Fibroblast of lung (primary cell): ENCODE measurements at regions not wholly inside any gene's neighbourhood (a gene's known extent, or its start where the extent isn't known, plus 50 kb on each side); places are given as distances from the start of the nearest gene placed in this dataset.

Experiments used
- DNase-seq, 2 donors: peaks; one replicate each; pipeline versions ENCODE4 v3.0.0 to v3.0.0-alpha.2; 2010; ENCODE audit warnings: low read depth in 2 of 2
- H2AFZ ChIP-seq: 2 replicates; pipeline ENCODE4 v1.5.1; 2012; ENCODE audit warnings: low read length, control low read depth, inconsistent platforms
- H3K27ac ChIP-seq: 2 replicates; pipeline ENCODE4 v1.5.1; 2011; ENCODE audit warnings: low read length, control low read depth; ENCODE audit not compliant: insufficient read depth
- H3K27me3 ChIP-seq: 2 replicates; pipeline ENCODE4 v1.5.1; 2011; ENCODE audit warnings: mild to moderate bottlenecking, low read length; ENCODE audit not compliant: control insufficient read depth, insufficient read depth
- H3K36me3 ChIP-seq: 2 replicates; pipeline ENCODE4 v1.5.1; 2011; ENCODE audit warnings: low read length; ENCODE audit not compliant: control insufficient read depth, insufficient read depth
- H3K4me1 ChIP-seq: 2 replicates; pipeline ENCODE4 v1.5.1; 2011; ENCODE audit warnings: low read length; ENCODE audit not compliant: control insufficient read depth, insufficient read depth; ENCODE audit errors: extremely low read depth
- H3K4me2 ChIP-seq: 2 replicates; pipeline ENCODE4 v1.5.1; 2011; ENCODE audit warnings: low read length, control low read depth; ENCODE audit not compliant: insufficient read depth; ENCODE audit errors: extremely low read depth
- H3K4me3 ChIP-seq, 4 experiments: fragments of 200-600 bp in 1 of 4; sonication (generic) in 1 of 4; replicated peaks in 1 of 4; 2 replicates each; pipeline ENCODE4 v1.5.1; 2011 to 2016; ENCODE audit warnings: low read length in 4 of 4, low read depth in 3 of 4, mild to moderate bottlenecking in 3 of 4, control low read depth in 2 of 4, inconsistent platforms in 1 of 4, mixed read lengths in 1 of 4; ENCODE audit not compliant: insufficient read depth in 1 of 4; ENCODE audit errors: control extremely low read depth in 1 of 4
- H3K79me2 ChIP-seq: 2 replicates; pipeline ENCODE4 v1.5.1; 2012; ENCODE audit warnings: mild to moderate bottlenecking, low read length, inconsistent platforms; ENCODE audit not compliant: control insufficient read depth, insufficient read depth
- H3K9ac ChIP-seq: 2 replicates; pipeline ENCODE4 v1.5.1; 2011; ENCODE audit warnings: mild to moderate bottlenecking, low read length, control low read depth; ENCODE audit not compliant: insufficient read depth
- H3K9me3 ChIP-seq: 2 replicates; pipeline ENCODE4 v1.5.1; 2012; ENCODE audit warnings: low read depth, low read length; ENCODE audit not compliant: control insufficient read depth, insufficient read depth
- H4K20me1 ChIP-seq: 2 replicates; pipeline ENCODE4 v1.5.1; 2011; ENCODE audit warnings: low read length; ENCODE audit not compliant: control insufficient read depth, insufficient read depth; ENCODE audit errors: extremely low read depth
- CTCF ChIP-seq, 2 donors: IDR thresholded peaks in 1 of 2; conservative IDR thresholded peaks in 1 of 2; 1 replicate in 1 of 2; 2 replicates in 1 of 2; pipeline ENCODE4 v1.5.1; 2011 to 2012; ENCODE audit warnings: low read length in 2 of 2, control low read depth in 1 of 2, inconsistent platforms in 1 of 2, low read depth in 1 of 2, mild to moderate bottlenecking in 1 of 2
- EZH2 ChIP-seq: IDR thresholded peaks from 2 replicates; pipeline ENCODE4 v1.5.1; 2012; ENCODE audit warnings: low read length, control low read depth, mild to moderate bottlenecking; ENCODE audit errors: missing control alignments

GRCh38 chr3:118682921-118683320, 351.7 kb downstream of the IGSF11 start:
- no peak overlapping the region for H3K4me2 ChIP-seq
- no peaks in the 10 kb centered on the region for H3K36me3 ChIP-seq
- no peaks in the 10 kb centered on the region for H3K79me2 ChIP-seq
- H3K27me3 ChIP-seq, result no peaks in the 10 kb centered on the region
- no peak overlapping the region for H3K9ac ChIP-seq
- H3K4me1 ChIP-seq, result no peaks in the 10 kb centered on the region
- no peaks in the 10 kb centered on the region for H4K20me1 ChIP-seq
- H3K4me3 ChIP-seq, result no peak overlapping the region
- TF ChIP-seq CTCF (conservative IDR thresholded peaks at IDR 0.05 in 1 of 2, IDR thresholded peaks at IDR 0.05 in 1 of 2; ENCODE audit: low read depth in 1 of 2, low read length in 2 of 2) (no peak), EZH2 (no peak)
- H3K27ac ChIP-seq, result no peak overlapping the region
- no peak overlapping the region for H2AFZ ChIP-seq
- H3K9me3 ChIP-seq, result no peaks in the 10 kb centered on the region
- DNase-seq, result peak in 1 of 2 donors; percentile 26

- Histone ChIP-seq H4K20me1 (no peaks in the 10 kb centered on the region), H3K4me1 (no peaks in the 10 kb centered on the region), H3K79me2 (no peaks in the 10 kb centered on the region), H2AFZ (no peak overlapping the region), H3K36me3 (no peaks in the 10 kb centered on the region), H3K9ac (no peak overlapping the region), H3K27me3 (no peaks in the 10 kb centered on the region), H3K27ac (no peak overlapping the region), H3K4me2 (no peak overlapping the region), H3K9me3 (no peaks in the 10 kb centered on the region), H3K4me3 (no peak overlapping the region)
- no peak for DNase-seq
- no peak for TF ChIP-seq EZH2
- no peak for TF ChIP-seq CTCF (conservative IDR thresholded peaks at IDR 0.05 in 1 of 2, IDR thresholded peaks at IDR 0.05 in 1 of 2; ENCODE audit: low read depth in 1 of 2, low read length in 2 of 2)
These were observed 351.0 kb downstream of the IGSF11 start for GRCh38 chr3:118683636-118684035.

GRCh38 chr3:118688396-118688884, 346.2 kb downstream of the IGSF11 start:
- H3K9ac ChIP-seq, result no peak overlapping the region
- H3K4me1 ChIP-seq, result no peaks in the 10 kb centered on the region
- no peaks in the 10 kb centered on the region for H3K36me3 ChIP-seq
- no peak overlapping the region for H3K27ac ChIP-seq
- H3K4me3 ChIP-seq, result no peak overlapping the region
- no peaks in the 10 kb centered on the region for H3K27me3 ChIP-seq
- no peak for DNase-seq
- no peaks in the 10 kb centered on the region for H4K20me1 ChIP-seq
- TF ChIP-seq EZH2 (no peak), CTCF (conservative IDR thresholded peaks at IDR 0.05 in 1 of 2, IDR thresholded peaks at IDR 0.05 in 1 of 2; ENCODE audit: low read depth in 1 of 2, low read length in 2 of 2) (no peak)
- H3K79me2 ChIP-seq, result no peaks in the 10 kb centered on the region
- H3K9me3 ChIP-seq, result no peaks in the 10 kb centered on the region
- H2AFZ ChIP-seq, result no peak overlapping the region
- no peak overlapping the region for H3K4me2 ChIP-seq
